ENCODE measurements at regions not wholly inside any gene's neighbourhood (a gene's known extent, or its start where the extent isn't known, plus 50 kb on each side); places are given as distances from the start of the nearest gene placed in this dataset.

GRCh38 chr13:57438072-57438471 lies 193.5 kb upstream of the PCDH17 start:
- TF ChIP-seq CTCF (IDR thresholded peaks at IDR 0.05) (no peak), POLR2A (IDR thresholded peaks at IDR 0.05) (no peak)
